ENCODE measurements at regions not wholly inside any gene's neighbourhood (a gene's known extent, or its start where the extent isn't known, plus 50 kb on each side); places are given as distances from the start of the nearest gene placed in this dataset.

DNA sequence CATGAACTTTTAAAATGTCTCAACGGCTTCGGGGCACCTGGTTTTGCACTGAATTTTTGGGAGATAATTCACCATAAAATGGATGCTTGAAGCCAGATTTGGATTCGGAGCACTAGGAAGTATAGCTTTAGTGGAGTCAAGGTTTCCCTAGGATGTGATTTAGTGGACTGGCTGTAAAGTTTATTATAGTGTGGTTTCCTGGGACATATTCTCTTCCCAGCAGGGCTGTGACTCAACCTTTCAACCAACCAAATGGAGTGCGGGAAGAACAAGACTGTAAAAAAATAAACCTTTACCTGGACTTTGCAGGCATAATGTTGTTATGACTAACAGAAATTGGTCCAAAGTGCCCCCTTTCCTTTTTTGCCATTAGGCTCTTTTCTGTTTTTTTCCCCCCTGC, 327.4 kb upstream of the MAN1A1 start:
- TF ChIP-seq TCF12 (IDR thresholded peaks at IDR 0.05; ENCODE audit: low read depth, low read length) (no peak), BCL11A (IDR thresholded peaks at IDR 0.05; ENCODE audit: low read depth in 2 of 2, low read length in 2 of 2) (no peak), BACH1 (IDR thresholded peaks at IDR 0.05; ENCODE audit: low read length) (no peak), EGR1 (IDR thresholded peaks at IDR 0.05; ENCODE audit: borderline replicate concordance, low read depth, low read length) (no peak), SIX5 (IDR thresholded peaks at IDR 0.05; ENCODE audit: low read depth, low read length) (no peak), BRCA1 (IDR thresholded peaks at IDR 0.05; ENCODE audit: low read depth, low read length) (no peak), YY1 (IDR thresholded peaks at IDR 0.05; ENCODE audit: low read depth, low read length) (no peak)
- Histone ChIP-seq H3K4me1 (replicated peaks in 1 of 4; ENCODE audit: control insufficient read depth in 3 of 4, insufficient read depth in 4 of 4, low read length in 3 of 4) (peaks cover 0 to 3% (median under 1%) of the 10 kb centered on the region in 4 experiments; a peak in 1 of 7 replicates), H3K9me3 (ENCODE audit: insufficient read depth in 2 of 2, low read depth in 1 of 2, low read length in 1 of 2) (no peaks in the 10 kb centered on the region), H3K23me2 (ENCODE audit: low read depth, low read length) (no peaks in the 10 kb centered on the region), H3K9ac (replicated peaks in 1 of 4; ENCODE audit: extremely low read depth in 1 of 4, low read depth in 3 of 4, low read length in 3 of 4) (no peak overlapping the region), H3K79me2 (ENCODE audit: control insufficient read depth in 1 of 2, insufficient read depth in 2 of 2, low read length in 2 of 2) (no peaks in the 10 kb centered on the region), H3K79me1 (ENCODE audit: low read depth, low read length) (no peaks in the 10 kb centered on the region), H3K14ac (ENCODE audit: insufficient read length) (no peak overlapping the region), H2BK120ac (replicated peaks; ENCODE audit: low read depth, low read length) (no peak overlapping the region), H3K23ac (ENCODE audit: insufficient read length) (no peak overlapping the region), H4K20me1 (replicated peaks in 1 of 2; ENCODE audit: control insufficient read depth in 1 of 2, insufficient read depth in 2 of 2, low read length in 2 of 2) (no peaks in the 10 kb centered on the region), H3K4me3 (ENCODE audit: extremely low read depth in 1 of 4, insufficient read depth in 2 of 4, low read depth in 3 of 4, low read length in 4 of 4) (no peak overlapping the region), H2AFZ (ENCODE audit: low read length) (no peak overlapping the region), H3K27ac (ENCODE audit: low read depth, low read length) (no peak overlapping the region), H3K56ac (replicated peaks; ENCODE audit: insufficient read length, low read depth, low read length) (no peak overlapping the region), H4K5ac (ENCODE audit: insufficient read length, low read depth, low read length) (no peak overlapping the region), H2BK12ac (ENCODE audit: low read depth, low read length) (no peak overlapping the region), H3K18ac (ENCODE audit: extremely low read depth, low read length) (no peak overlapping the region), H2AK5ac (ENCODE audit: low read depth, low read length) (no peak overlapping the region), H2BK20ac (ENCODE audit: low read length) (no peak overlapping the region), H4K91ac (replicated peaks; ENCODE audit: insufficient read length, low read length) (no peak overlapping the region), H2BK5ac (ENCODE audit: low read depth, low read length) (no peak overlapping the region), H3K27me3 (replicated peaks in 1 of 4; ENCODE audit: control insufficient read depth in 3 of 4, extremely low read depth in 1 of 4, insufficient read depth in 3 of 4, low read length in 3 of 4) (no peaks in the 10 kb centered on the region), H2BK15ac (ENCODE audit: low read length) (no peak overlapping the region), H4K8ac (ENCODE audit: extremely low read depth, insufficient read depth, low read length) (no peak overlapping the region), H3K4ac (replicated peaks; ENCODE audit: insufficient read length, low read depth, low read length) (no peak overlapping the region), H3K4me2 (ENCODE audit: insufficient read depth in 1 of 2, low read depth in 2 of 2, low read length in 2 of 2) (no peak overlapping the region), H3K36me3 (ENCODE audit: control insufficient read depth in 2 of 4, insufficient read depth in 4 of 4, low read length in 3 of 4) (no peaks in the 10 kb centered on the region)
- CTCF ChIA-PET (ENCODE audit: partially characterized antibody) = interaction anchor here (0.6 to 1.3 kb wide), 4 partner anchors 29 to 345 kb away, joined by 3 read pairs; no protein-coding TSS in a partner anchor
- no peak for FAIRE-seq
- WGBS, 2 experiments (ENCODE audit: extremely low coverage in 1 of 2, insufficient coverage in 1 of 2, insufficient read length in 1 of 2, insufficient replicate concordance in 2 of 2, low coverage in 1 of 2, low lambda C conversion rate in 2 of 2, missing lambda C conversion rate in 1 of 2) = 89% methylated on average over 4 of the region's 4 CpGs; no CpG with 5 or more reads in 1 of the 2 experiments
- POLR2A ChIA-PET (ENCODE audit: partially characterized antibody) = no interaction called here
- DNase-seq (ENCODE audit: low read depth in 1 of 2, low spot score in 2 of 2) = no peak
